ENCODE measurements at regions not wholly inside any gene's neighbourhood (a gene's known extent, or its start where the extent isn't known, plus 50 kb on each side); places are given as distances from the start of the nearest gene placed in this dataset.

DNA sequence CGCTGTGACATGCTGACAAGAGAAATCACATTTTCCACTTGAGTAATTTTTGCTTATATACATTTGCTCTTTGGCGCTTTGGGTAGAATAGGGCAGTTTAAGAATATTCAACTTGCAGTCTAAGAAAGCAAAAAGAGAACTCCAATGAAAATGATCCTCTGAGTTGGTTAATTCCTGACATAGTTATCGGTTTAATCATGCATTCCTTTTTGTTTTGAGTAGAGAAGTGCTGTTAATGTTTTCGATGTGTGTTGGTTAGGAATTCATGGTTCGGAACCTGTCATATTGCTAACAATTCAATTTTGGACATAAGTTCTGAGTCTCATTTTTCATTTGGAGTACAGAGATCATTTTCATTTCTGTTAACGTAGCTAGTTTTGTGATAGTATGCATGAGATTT lies 700.6 kb upstream of the PITX2 start:
- no peaks in the 10 kb centered on the region for H3K27me3 Mint-ChIP-seq (ENCODE audit: insufficient read depth)

GRCh38 chr4:111323916-111324315 lies 701.0 kb upstream of the PITX2 start:
- DNase-seq, result no peak
- TF ChIP-seq, protein P1, sequence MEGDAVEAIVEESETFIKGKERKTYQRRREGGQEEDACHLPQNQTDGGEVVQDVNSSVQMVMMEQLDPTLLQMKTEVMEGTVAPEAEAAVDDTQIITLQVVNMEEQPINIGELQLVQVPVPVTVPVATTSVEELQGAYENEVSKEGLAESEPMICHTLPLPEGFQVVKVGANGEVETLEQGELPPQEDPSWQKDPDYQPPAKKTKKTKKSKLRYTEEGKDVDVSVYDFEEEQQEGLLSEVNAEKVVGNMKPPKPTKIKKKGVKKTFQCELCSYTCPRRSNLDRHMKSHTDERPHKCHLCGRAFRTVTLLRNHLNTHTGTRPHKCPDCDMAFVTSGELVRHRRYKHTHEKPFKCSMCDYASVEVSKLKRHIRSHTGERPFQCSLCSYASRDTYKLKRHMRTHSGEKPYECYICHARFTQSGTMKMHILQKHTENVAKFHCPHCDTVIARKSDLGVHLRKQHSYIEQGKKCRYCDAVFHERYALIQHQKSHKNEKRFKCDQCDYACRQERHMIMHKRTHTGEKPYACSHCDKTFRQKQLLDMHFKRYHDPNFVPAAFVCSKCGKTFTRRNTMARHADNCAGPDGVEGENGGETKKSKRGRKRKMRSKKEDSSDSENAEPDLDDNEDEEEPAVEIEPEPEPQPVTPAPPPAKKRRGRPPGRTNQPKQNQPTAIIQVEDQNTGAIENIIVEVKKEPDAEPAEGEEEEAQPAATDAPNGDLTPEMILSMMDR (conservative IDR thresholded peaks at IDR 0.05), result no peak
- no peaks in the 10 kb centered on the region for H3K36me3 Mint-ChIP-seq (ENCODE audit: low read depth)
- no peaks in the 10 kb centered on the region for H3K27me3 Mint-ChIP-seq (ENCODE audit: insufficient read depth)
- H3K27ac ChIP-seq (ENCODE audit: low read depth, low read length), result no peak overlapping the region
- H3K4me1 ChIP-seq (ENCODE audit: control insufficient read depth, insufficient read depth, low read length), result no peaks in the 10 kb centered on the region
- no peaks in the 10 kb centered on the region for H3K9me3 Mint-ChIP-seq
- no peaks in the 10 kb centered on the region for H3K27me3 ChIP-seq (ENCODE audit: control insufficient read depth, insufficient read depth, low read length, poor library complexity, severe bottlenecking)
- H3K4me3 Mint-ChIP-seq, result no peak overlapping the region
- no peaks in the 10 kb centered on the region for H3K4me1 Mint-ChIP-seq
- no peak overlapping the region for H3K4me3 ChIP-seq (ENCODE audit: low read length)
- no peaks in the 10 kb centered on the region for H3K36me3 ChIP-seq (ENCODE audit: control insufficient read depth, insufficient read depth, low read length)
- WGBS, 2 experiments (ENCODE audit: insufficient coverage in 1 of 2, insufficient read length in 1 of 2), result 93 to 96% methylated on average over 3 of the region's 3 CpGs
- H3K27ac Mint-ChIP-seq, result no peak overlapping the region
- no peaks in the 10 kb centered on the region for H3K9me3 ChIP-seq (ENCODE audit: control insufficient read depth, low read length)
- H3K9ac ChIP-seq (ENCODE audit: extremely low read depth, low read length, poor library complexity, severe bottlenecking), result no peak overlapping the region

More for the DNA sequence above, 700.6 kb upstream of the PITX2 start:
- Histone ChIP-seq H3K27ac (ENCODE audit: low read depth, low read length) (no peak overlapping the region), H3K27me3 (ENCODE audit: control insufficient read depth, insufficient read depth, low read length, poor library complexity, severe bottlenecking) (no peaks in the 10 kb centered on the region), H3K4me3 (ENCODE audit: low read length) (no peak overlapping the region), H3K9me3 (ENCODE audit: control insufficient read depth, low read length) (no peaks in the 10 kb centered on the region), H3K4me1 (ENCODE audit: control insufficient read depth, insufficient read depth, low read length) (no peaks in the 10 kb centered on the region), H3K36me3 (ENCODE audit: control insufficient read depth, insufficient read depth, low read length) (no peaks in the 10 kb centered on the region), H3K9ac (ENCODE audit: extremely low read depth, low read length, poor library complexity, severe bottlenecking) (no peak overlapping the region)
- Mint-ChIP-seq H3K27ac (no peak overlapping the region), H3K36me3 (ENCODE audit: low read depth) (no peaks in the 10 kb centered on the region), H3K9me3 (no peaks in the 10 kb centered on the region), H3K4me3 (no peak overlapping the region), H3K4me1 (no peaks in the 10 kb centered on the region)
- TF ChIP-seq, protein P1 (conservative IDR thresholded peaks at IDR 0.05), result no peak
- WGBS, 2 experiments (ENCODE audit: insufficient coverage in 1 of 2, insufficient read length in 1 of 2), result 90 to 100% methylated on average over 2 to 6 of the region's 6 CpGs
- DNase-seq, result no peak

DNA sequence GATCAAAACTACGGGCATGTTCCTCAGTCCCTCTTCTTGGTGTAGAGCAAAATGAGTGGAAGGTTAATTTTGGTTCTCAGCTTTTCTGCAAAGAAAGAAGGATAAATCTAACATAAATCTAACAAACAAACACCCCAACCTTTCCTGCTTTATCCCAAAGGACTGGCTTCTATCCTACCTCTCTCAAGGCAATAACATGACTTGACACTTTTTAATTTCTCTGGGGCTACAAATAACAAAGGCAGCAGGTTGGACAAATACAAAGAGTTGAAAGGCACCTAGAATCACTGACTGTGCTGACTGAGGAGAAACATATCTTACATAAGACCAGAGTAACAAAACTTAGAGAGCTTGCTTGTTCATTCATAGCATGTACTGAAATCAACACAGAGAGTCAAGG lies 703.6 kb upstream of the PITX2 start:
- no peaks in the 10 kb centered on the region for H3K36me3 Mint-ChIP-seq (ENCODE audit: low read depth)
- no peaks in the 10 kb centered on the region for H3K9me3 Mint-ChIP-seq
- Histone ChIP-seq H3K4me3 (ENCODE audit: low read length) (no peak overlapping the region), H3K9ac (ENCODE audit: extremely low read depth, low read length, poor library complexity, severe bottlenecking) (no peak overlapping the region), H3K36me3 (ENCODE audit: control insufficient read depth, insufficient read depth, low read length) (no peaks in the 10 kb centered on the region), H3K9me3 (ENCODE audit: control insufficient read depth, low read length) (no peaks in the 10 kb centered on the region), H3K4me1 (ENCODE audit: control insufficient read depth, insufficient read depth, low read length) (no peaks in the 10 kb centered on the region), H3K27me3 (ENCODE audit: control insufficient read depth, insufficient read depth, low read length, poor library complexity, severe bottlenecking) (no peaks in the 10 kb centered on the region), H3K27ac (ENCODE audit: low read depth, low read length) (no peak overlapping the region)
- H3K27me3 Mint-ChIP-seq (ENCODE audit: insufficient read depth), result no peaks in the 10 kb centered on the region
- no peak overlapping the region for H3K27ac Mint-ChIP-seq
- no peak for DNase-seq
- H3K4me1 Mint-ChIP-seq, result no peaks in the 10 kb centered on the region
- H3K4me3 Mint-ChIP-seq, result no peak overlapping the region
- TF ChIP-seq, protein P1 (conservative IDR thresholded peaks at IDR 0.05), result no peak
- WGBS, 2 experiments (ENCODE audit: insufficient coverage in 1 of 2, insufficient read length in 1 of 2), result 80 to 89% methylated on average over 1 of the region's 1 CpG
